HG03196 (cell line): ENCODE measurements at regions not wholly inside any gene's neighbourhood (a gene's known extent, or its start where the extent isn't known, plus 50 kb on each side); places are given as distances from the start of the nearest gene placed in this dataset.
"Not testable (repeated sequence)": the region's sequence is repeated elsewhere in the genome, so short reads cannot be mapped to it uniquely, and the experiment has no call there.

Experiments used
- ATAC-seq: cut with Tn5 transposase; IDR thresholded peaks from one replicate; pipeline ENCODE4 v1.9.1; 2021; ENCODE audit not compliant: unreplicated experiment

DNA sequence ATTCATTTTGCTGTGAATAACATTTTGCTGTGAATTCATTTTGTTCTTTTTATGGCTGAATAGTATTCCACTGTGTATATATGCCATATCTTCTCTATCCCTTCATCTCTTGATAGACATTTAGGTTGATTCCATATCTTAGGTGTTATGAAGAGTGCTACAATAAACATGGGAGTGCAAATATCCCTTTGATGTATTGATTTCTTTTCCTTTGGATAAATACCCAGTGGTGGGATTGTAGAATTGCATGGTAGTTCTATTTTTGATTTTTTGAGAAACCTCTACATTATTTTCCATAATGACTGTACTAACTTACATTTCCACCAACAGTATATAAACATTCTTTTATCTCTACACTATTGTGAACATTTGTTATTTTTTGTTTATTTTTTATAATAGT lies 555.9 kb downstream of the PDHA2 start:
- no peak for ATAC-seq

- no peak for ATAC-seq
Measured at GRCh38 chr4:96406742-96407141, 566.8 kb downstream of the PDHA2 start.

DNA sequence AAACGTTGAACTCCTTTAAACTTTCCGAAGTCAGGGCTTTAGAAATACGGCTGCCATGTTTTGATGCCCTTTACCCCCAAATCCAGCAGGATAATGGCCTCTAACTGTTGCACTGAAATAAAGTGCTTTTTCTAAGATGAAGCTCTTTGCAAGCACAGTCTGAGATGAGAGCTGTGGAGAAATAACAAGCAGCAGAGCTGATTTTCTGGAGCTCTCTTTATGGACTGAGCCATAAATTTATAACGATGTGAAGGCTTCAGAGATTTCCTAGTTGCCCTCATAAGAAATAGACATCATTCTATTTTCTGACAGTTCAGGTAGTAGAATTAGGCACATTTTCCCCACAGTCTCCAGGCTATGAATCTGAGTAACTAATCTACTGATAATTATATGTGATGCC lies 567.3 kb downstream of the PDHA2 start:
- no peak for ATAC-seq

DNA sequence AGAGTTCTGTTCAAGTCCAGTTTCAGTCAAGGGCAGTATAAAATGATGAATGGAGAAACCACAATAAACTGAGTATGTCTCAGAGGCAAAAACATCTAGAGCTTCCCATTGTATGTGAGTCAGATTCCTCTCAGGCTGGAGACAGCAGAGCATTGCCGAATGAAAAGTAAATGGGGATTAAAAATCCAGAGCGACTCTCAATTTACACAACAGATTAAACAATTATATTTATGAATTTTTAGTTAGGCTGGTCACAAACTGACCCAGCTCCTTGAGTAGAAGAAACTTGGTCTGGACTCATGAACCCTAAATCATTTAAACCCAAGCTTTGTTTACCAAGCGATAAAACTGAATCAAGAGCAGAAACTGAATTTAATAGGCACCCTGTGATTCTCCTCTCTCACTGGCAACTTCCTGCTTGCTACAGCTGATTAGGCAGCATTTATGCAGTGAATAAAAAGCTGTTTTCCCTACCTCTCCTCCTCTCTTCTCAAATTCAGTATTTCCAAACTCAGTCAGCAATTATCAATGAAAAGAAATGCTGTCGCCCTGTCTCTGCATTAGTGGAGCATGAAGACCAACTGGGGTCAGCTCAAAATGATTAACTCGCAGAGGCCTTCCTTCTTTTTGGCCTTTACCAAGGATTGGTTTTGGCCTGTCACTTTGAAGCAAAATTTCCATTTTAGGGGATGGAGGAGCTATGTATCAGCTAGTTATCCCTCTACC lies 568.0 kb downstream of the PDHA2 start:
- no peak for ATAC-seq

DNA sequence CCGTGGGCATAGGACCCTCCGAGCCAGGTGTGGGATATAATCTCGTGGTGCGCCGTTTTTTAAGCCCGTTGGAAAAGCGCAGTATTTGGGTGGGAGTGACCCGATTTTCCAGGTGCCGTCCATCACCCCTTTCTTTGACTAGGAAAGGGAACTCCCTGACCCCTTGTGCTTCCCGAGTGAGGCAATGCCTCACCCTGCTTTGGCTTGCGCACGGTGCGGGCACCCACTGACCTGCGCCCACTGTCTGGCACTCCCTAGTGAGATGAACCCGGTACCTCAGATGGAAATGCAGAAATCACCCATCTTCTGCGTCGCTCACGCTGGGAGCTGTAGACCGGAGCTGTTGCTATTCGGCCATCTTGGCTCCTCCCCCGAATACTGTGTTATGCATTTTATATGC lies 575.0 kb downstream of the PDHA2 start:
- not testable (repeated sequence) for ATAC-seq

DNA sequence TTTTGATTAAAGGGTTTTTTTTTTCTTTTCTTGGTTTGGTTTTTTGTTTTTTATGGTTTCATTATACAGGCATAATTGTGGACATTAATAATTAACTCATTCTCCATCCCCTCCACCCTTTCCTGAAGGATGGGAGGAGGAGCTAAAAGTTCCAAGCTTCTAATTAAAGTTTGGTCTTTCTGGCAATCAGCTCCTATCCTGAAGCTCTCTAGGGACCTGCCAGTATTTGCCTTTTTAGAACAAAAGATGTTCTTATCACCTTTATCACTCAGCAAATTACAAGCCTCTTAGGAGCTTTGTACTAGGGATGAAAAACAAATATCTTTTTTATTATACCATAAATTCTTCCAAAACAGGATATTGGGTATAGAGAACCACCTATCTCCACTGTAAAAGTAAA lies 589.8 kb downstream of the PDHA2 start:
- ATAC-seq, result no peak

- ATAC-seq, result no peak
Measured at GRCh38 chr4:96431094-96431493, 591.2 kb downstream of the PDHA2 start.

DNA sequence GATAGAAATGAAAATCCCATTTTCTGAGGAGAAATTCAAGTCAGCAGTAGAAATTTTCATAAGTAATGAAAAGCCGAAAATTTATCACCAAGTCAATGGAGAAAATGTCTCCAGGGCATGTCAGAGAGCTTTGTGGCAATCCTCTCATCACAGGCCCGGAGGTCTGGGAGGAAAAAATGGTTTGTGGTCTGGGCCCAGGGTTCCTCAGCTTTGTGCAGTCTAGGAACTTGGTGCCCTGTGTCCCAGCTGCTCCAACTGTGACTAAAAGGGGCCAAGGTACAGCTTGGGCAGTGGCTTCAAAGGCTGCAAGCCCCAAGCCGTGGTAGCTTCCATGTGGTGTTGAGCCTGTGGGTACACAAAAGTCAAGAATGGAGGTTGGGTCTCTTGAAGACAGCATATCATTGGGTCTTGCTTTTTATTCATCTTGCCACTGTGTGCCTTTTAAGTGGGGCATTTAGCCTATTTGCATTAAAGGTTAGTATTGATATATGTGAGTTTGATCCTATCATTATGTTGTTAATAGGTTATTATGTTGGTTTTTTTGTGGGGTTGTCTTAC lies 608.5 kb downstream of the PDHA2 start:
- ATAC-seq, result no peak

GRCh38 chr4:96455045-96455720 lies 615.3 kb downstream of the PDHA2 start:
- ATAC-seq, result no peak

GRCh38 chr4:96458031-96458430 lies 618.1 kb downstream of the PDHA2 start:
- ATAC-seq, result not testable (repeated sequence)

DNA sequence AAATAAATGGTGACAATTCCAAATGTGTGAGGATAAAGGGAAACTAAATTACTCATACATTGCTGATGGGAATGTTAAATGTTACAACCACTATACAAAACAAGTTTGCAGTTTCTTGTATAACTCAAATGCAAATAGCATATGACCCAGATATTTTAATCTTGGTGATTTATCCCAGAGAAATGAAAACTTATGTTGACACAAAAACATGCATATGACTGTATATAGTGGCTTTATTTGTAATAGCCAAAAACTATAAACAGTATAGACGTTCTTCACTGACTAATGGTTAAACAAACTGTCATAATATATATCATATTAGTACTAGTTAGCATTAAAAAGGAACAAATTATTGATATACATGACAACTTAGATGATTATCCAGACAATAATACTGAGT lies 619.2 kb downstream of the PDHA2 start:
- ATAC-seq, result no peak

DNA sequence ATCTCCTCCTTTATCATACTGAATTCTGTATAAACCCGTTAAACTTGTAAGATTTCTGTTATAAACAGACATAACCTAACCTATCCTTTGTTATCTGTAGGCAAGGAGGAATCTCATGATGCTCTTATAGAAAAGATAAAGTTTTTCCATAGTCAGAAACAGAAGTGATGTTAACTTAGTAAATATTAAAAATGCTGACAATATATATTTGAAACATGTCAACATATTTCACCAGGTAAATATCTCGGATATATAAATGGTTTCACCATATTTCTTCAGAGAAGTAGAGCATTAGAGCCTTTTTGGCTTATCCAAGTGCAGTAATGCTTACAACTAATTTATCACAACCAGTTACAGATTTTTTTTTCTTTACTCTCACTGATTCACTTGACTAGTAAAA lies 625.9 kb downstream of the PDHA2 start:
- no peak for ATAC-seq

DNA sequence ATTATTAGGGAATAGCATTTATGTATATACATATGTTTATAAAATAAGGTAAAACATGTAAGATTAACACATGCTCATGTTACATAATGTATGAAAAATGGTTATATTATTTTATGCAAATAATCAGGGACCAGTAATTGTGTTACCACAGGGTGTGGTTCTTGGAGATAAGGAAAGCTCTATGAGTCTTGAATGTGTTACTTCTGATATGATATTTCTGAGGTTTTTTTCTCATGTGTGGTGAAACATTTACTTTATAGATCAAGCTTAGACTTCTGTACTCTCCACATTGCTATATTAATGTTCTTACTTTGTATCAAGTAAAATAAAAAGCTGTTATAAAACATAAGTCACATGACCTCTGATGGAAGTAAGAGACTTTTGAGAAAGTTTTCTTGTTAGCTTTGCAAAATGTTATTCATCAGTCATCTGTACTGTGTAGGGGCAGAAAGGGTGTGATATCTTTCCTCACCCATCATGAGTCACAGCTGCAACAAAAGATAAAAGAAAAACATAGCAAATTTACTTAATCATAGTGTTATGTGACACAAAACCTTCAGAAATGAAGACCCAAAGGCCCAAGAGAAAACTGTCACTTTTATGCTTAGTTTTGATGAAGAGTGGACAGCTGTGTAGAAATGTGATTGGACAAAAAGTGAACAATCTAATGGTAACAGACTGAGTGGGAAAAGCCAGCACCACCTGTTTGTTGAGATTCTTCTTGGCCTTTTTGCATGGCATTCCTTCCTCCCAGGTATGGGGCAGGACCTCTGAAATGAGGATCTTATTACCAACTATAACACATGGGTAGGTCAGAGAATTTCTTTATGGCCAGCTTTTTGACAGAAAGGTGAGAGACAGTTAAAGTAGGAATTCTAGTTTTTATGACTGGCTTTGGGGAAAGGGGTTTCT lies 632.3 kb downstream of the PDHA2 start:
- ATAC-seq, result no peak

DNA sequence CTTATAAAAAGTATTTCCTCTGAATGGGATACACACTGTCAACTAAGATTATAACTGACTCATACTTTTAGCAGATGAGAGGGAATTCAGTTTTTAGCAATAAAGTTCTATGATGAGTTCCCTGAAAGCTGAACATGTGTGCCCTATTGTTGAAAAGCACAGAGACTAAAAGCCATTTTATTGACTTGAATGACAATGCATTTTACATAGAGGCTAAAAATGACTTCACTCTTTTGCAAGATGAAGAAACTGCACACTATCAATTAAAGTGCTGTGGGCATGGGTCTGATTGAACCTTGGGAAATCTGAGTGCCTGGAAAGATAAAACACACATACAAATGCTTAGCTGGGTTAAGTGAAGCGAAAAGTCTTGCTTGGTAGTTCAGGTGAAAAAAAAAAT lies 633.4 kb downstream of the PDHA2 start:
- no peak for ATAC-seq

GRCh38 chr4:96483308-96484030 lies 643.6 kb downstream of the PDHA2 start:
- ATAC-seq, result no peak

DNA sequence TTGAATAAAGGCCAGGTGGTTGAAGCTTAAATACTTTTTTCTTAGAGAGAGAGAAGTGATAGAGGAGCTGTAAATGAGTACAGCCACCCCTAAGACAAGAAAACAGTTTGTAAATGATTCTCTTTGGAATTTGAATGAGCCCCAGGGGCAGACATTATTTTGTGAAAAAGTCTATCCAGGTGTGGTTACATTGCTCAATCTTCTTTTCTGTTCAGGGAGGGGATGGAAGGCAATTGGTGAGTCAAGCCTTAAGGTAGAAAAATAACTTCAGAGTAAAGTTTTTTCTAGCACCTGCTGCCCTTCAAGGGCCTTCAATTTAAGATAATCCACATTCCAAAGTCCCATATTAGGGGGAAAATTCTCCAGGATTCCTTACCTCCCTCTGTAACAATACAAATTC lies 646.7 kb downstream of the PDHA2 start:
- no peak for ATAC-seq

- no peak for ATAC-seq
Measured at GRCh38 chr4:96497621-96498020, 657.7 kb downstream of the PDHA2 start.

DNA sequence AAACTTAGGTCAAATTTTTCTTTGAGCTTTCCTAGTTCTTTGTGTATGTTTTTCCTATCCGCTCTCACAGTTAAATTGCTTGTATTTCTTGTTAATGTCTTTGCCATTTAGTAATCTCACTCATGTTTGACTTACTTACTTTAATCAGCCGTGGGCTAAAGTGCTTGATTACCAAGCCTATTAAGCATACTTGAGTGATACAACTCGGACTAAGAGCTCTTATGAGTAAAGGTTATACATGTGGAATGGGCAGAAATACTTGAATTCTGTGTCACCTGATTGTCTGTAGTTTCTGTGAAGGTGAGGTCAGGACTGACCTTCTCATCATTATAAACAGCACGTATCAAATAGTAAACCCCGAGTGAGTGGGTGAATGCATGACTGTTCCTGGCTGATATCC lies 664.5 kb downstream of the PDHA2 start:
- no peak for ATAC-seq

DNA sequence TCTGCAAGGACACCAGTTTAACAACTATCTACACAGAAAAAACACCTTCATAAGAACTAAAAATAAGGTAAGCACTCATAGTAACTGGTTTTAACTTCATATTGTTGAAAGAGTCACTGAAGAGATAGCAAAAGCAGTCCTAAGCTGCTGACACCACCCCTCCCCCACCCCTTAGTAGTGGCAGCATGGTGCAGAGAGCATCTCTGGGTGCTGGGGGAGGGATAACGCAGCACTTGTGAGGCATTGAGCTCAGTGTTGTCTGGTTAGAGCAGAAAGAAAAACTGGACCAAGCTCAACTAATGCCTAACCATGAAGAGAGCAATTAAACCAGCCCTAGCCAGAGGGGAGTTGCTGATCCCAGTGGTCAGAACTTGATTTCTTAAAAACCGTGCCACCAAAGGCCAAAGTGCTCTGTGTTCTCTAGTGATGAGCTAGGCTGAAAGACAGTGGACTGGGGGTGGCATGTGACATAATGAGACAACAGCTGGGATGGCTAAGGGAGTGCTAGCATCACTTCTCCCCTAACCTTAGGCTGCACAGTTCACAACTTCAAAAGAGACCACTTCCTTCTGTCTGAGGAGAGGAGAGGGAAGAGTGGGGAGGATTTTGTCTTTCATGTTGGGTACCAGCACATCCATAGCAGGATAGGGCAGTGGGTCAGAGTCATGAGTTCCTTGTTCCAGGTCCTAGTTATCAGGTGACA lies 669.3 kb downstream of the PDHA2 start:
- no peak for ATAC-seq

GRCh38 chr4:96519291-96519690 lies 679.4 kb downstream of the PDHA2 start:
- ATAC-seq, result no peak
